GM21576 (cell line): ENCODE measurements at regions not wholly inside any gene's neighbourhood (a gene's known extent, or its start where the extent isn't known, plus 50 kb on each side); places are given as distances from the start of the nearest gene placed in this dataset.

Experiments used
- ATAC-seq: cut with Tn5 transposase; IDR thresholded peaks from one replicate; pipeline ENCODE4 v1.9.1; 2021; ENCODE audit warnings: mild to moderate bottlenecking, moderate library complexity; ENCODE audit not compliant: unreplicated experiment

GRCh38 chr13:89749888-89750287, 1597.6 kb upstream of the MIR17HG start:
- ATAC-seq: no peak

- no peak for ATAC-seq
These were observed 1597.1 kb upstream of the MIR17HG start for GRCh38 chr13:89750371-89750770.

- ATAC-seq: no peak
These were observed 1596.0 kb upstream of the MIR17HG start for GRCh38 chr13:89751432-89751930.

GRCh38 chr13:89752394-89752793, 1595.1 kb upstream of the MIR17HG start:
- ATAC-seq: no peak

- ATAC-seq: no peak
These were observed 1591.6 kb upstream of the MIR17HG start for GRCh38 chr13:89755729-89756492.

- no peak for ATAC-seq
These were observed 1584.5 kb upstream of the MIR17HG start for GRCh38 chr13:89763005-89763404.

- no peak for ATAC-seq
These were observed 1564.2 kb upstream of the MIR17HG start for GRCh38 chr13:89783221-89783755.

GRCh38 chr13:89784161-89784809, 1563.2 kb upstream of the MIR17HG start:
- ATAC-seq: no peak

- ATAC-seq: no peak
These were observed 1561.0 kb upstream of the MIR17HG start for GRCh38 chr13:89786531-89786930.

- no peak for ATAC-seq
These were observed 1556.8 kb upstream of the MIR17HG start for GRCh38 chr13:89790696-89791095.

GRCh38 chr13:89791971-89792630, 1555.4 kb upstream of the MIR17HG start:
- ATAC-seq: no peak

GRCh38 chr13:89796196-89796595, 1551.3 kb upstream of the MIR17HG start:
- no peak for ATAC-seq

- no peak for ATAC-seq
These were observed 1543.6 kb upstream of the MIR17HG start for GRCh38 chr13:89803839-89804238.

- ATAC-seq: no peak
These were observed 1540.9 kb upstream of the MIR17HG start for GRCh38 chr13:89806594-89806993.

- no peak for ATAC-seq
These were observed 1534.6 kb upstream of the MIR17HG start for GRCh38 chr13:89812856-89813255.

GRCh38 chr13:89816404-89816803, 1531.1 kb upstream of the MIR17HG start:
- ATAC-seq: no peak

- no peak for ATAC-seq
These were observed 1525.0 kb upstream of the MIR17HG start for GRCh38 chr13:89822467-89822866.

- ATAC-seq: no peak
These were observed 1519.9 kb upstream of the MIR17HG start for GRCh38 chr13:89827552-89827951.

- ATAC-seq: no peak
These were observed 1519.0 kb upstream of the MIR17HG start for GRCh38 chr13:89828506-89828905.

GRCh38 chr13:89831157-89831556, 1516.3 kb upstream of the MIR17HG start:
- ATAC-seq: no peak

GRCh38 chr13:89832827-89833226, 1514.7 kb upstream of the MIR17HG start:
- no peak for ATAC-seq

- ATAC-seq: no peak
These were observed 1503.9 kb upstream of the MIR17HG start for GRCh38 chr13:89843621-89844020.
